LHCN-M2 (cell line): ENCODE measurements at regions not wholly inside any gene's neighbourhood (a gene's known extent, or its start where the extent isn't known, plus 50 kb on each side); places are given as distances from the start of the nearest gene placed in this dataset.
"Not testable (repeated sequence)": the region's sequence is repeated elsewhere in the genome, so short reads cannot be mapped to it uniquely, and the experiment has no call there.

Experiments
- DNase-seq: peaks from one replicate; pipeline ENCODE4 v3.0.0-alpha.2; 2012; ENCODE audit warnings: low read depth

GRCh38 chr1:228824366-228824765 is 89.1 kb downstream of the RHOU start:
- no peak for DNase-seq

DNA sequence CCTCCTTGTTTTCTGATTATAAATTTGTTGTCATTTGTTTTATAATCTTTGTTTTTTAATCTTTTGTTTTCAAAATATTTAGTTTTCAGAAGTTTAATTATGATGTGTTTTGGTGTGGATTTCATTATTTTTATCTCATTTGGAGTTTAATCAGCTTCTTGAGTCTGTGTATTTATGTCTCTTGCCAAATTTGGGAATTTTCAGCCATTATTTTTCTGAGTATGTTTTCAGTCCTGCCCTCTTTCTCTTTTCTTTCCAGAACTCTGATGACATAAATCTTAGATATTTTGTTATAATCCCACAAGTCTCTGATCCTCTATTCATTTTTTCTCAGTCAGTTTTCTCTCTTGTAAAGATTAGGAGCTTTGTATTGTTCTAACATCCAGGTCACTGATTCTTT is 89.8 kb downstream of the RHOU start:
- no peak for DNase-seq

DNA sequence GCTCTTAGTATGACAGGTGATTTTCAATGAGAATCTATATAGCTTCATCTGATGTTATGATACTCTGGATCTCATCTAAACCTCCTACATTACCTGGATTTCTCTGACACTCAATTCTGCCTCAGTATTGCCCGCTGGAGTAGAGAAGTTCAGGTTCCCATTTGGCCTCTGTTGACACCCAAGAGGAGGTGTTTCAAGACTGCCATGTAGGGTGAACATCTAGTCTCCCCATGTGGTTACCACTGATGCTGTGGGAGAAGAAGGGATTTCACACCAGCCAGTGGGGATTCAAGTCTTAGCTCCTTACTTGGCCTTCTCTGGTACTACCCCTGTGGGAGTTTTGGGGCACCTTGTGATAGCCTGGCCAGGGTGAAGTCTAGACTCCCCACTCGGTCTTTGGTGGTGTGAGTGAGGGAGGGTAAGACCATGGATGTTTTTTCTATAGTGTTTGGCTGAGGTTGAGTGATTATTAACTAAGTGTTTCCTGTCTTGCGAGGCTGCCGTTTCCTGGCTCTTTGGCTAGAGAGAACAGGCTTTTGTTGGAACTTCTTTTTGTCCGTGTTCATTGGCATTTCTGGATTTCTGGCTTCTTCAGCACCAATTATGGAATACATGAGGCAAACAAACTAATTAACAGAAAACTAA is 90.7 kb downstream of the RHOU start:
- no peak for DNase-seq

- DNase-seq = no peak
These were observed 91.7 kb downstream of the RHOU start for GRCh38 chr1:228827019-228827418.

DNA sequence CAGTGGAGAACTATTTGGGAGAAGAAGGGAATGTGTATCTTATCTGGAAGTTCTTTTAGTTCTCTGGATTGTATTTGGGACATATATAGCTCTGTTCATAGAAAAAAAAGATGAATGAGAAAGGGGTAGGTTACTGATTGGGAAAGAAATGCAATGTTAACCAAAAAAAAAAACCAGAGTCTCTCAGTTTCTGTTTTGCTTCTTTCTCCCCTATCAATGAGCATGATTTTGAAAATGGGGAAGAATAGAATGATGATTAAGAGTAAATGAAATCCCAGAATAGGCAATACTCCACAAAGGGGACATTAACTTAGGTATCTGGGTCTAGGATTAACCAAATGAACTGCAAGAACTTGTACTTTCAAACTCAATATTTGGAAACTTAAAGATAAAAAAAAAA is 92.9 kb downstream of the RHOU start:
- no peak for DNase-seq

- DNase-seq = no peak
These were observed 95.1 kb downstream of the RHOU start for GRCh38 chr1:228830185-228830953.

DNA sequence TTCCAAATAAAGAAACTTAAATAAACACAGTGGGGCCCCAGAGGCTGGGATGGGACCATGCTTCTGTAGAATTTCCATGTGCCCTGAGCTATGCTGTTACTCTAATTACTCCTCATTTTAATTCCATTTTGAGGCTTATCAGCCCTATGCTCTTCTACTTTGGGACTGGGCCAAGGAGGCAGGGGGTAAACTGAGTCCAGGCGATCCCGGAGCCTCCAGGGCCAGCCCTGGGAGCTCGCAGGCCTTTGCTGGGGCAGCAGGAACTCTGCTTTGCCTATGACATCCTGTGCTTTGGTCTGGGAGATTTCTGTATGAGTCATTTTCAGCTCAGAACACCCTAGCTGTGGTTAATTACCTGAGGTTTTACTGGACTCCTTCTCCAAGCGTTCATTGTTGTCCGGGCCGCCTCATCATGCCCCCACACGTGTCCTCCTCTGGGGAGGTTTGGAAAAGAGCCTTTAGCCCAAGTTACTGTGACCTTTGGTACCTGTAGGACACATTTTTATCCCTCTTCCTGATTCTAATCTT is 95.7 kb downstream of the RHOU start:
- DNase-seq = no peak

DNA sequence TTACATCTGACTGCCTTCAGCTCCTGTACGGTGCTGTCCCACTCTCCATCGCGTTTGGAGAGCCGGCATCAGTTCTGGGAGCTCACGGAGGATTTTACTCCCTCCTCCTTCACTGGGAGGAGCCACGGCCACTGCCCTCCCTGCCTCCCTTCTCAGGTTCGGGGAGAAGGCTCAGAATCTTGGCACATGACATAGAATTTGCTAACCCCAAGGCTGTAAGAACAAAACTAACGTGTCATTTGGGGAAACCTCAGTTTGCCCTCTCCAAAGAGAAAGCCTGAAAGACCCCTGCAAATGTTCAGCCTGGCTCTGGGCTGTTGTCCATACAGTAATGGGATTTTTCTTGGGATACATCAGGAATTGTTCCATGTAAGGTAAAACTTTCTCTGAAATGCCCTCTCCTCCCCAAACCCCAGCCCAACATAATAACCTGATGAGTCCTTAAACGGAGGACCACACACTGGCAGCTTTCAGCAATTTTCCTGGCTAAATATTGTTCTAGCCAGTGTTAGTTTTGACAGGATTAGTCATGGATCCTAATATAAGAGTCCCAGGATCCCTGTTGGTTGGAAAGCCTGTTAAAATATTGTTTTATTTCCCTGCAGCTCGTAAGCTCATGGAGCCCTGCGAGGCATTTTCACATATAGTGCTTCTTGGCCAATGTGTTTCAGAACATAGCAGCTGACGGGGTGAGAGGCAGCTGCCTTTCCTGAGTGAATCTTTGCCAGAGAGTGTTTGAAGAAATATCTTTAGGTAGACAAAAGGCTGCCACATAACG is 98.8 kb downstream of the RHOU start:
- no peak for DNase-seq

- DNase-seq = no peak
These were observed 100.2 kb downstream of the RHOU start for GRCh38 chr1:228835456-228835855.

- no peak for DNase-seq
These were observed 100.6 kb downstream of the RHOU start for GRCh38 chr1:228835911-228836310.

DNA sequence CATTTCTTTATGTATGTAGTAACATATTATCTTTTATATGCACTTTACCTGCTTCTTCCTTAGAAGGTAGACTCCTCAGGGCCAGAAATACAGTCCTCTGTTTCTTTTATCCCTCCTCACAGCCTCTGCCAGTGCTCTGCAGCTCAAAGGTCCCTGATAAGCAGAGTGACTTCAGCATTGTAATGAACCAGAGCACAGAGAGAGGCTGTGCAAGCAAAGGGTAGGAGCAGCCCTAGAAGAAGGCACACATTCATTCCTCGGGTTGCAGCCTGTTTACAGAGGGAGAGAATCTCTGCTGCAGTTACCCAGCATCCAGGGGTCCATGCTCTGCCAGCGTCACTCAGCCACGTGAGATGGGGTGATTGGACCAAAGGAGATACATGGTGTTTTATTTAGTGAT is 101.1 kb downstream of the RHOU start:
- no peak for DNase-seq

DNA sequence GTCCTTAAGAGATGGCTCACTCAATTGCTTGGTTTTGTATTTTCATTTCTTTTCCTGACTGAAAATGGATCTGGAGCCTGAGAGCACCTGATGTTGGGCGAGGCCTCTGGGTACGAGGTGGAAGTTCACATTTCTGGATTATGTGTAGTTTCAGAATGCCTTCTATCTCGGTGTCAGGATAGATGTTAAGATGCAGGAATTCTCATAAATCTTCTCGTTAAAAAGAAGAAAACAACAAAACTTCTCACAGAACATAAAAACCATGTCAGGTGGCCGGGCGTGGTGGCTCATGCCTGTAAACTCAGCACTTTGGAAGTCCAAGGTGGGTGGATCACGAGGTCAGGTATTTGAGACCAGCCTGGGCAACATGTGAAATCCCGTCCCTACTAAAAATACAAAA is 101.8 kb downstream of the RHOU start:
- no peak for DNase-seq

DNA sequence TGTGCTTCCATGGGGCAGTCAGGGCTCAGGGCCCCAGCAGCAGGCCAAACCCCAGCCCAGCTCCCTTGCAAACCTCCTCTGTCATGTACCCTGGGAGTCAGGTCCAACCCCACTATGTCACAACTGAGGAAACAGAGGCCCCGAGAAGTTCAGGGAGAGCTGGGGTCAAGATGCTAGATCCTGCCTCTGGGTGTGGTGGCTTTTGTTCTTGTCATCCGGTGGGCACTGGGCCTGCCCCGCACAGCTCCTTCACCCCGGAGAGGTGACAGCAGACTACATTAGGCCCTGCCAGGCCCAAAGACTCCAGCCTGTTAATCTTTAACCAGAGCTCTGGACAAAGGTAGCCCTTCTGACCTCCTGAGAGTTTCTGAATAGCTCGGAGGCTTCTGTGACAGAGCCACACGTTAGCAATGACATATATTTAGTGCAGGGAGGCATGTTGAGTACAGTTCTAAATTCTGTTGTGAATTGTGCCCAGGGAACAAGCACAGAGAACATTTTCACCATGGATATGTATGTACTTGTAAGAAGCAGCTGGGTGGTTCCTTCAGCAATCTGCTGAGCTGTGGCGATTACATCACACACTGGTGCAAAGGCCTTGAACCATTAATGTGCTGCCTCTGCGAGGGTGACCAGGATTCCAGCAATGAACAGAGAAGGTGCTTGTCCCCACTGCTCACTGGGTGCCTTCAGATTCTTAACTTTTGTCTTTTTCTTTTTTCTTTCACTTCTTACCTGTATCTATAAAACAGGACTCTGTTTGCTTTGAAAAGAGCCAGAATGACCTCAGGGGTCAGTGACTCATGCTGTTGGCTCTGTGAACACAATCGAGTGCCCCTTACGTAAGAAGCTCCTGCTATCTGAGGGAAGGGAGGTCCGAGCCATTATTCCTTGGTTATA is 102.8 kb downstream of the RHOU start:
- DNase-seq = peak; percentile 56

GRCh38 chr1:228838717-228839500 is 103.6 kb downstream of the RHOU start:
- DNase-seq = no peak

GRCh38 chr1:228839656-228840055 is 104.4 kb downstream of the RHOU start:
- DNase-seq = no peak

DNA sequence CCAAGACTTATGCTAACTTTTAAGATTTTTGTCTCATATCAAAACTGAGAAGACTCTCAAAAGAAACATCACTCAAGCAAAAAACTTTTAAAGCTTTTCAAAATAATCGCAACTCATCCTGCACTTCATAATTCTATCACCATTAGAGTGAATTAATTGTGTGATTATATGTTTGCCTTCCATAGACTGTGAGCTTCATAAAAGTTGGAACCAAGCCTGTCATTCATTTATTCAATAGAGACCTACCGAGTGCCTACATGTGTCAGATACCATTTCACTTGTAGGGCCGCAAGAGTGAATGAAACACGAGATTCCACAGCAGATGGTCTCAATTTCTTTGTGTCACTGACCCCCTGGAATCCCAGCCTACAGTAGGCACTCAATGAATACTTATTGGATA is 106.4 kb downstream of the RHOU start:
- no peak for DNase-seq

DNA sequence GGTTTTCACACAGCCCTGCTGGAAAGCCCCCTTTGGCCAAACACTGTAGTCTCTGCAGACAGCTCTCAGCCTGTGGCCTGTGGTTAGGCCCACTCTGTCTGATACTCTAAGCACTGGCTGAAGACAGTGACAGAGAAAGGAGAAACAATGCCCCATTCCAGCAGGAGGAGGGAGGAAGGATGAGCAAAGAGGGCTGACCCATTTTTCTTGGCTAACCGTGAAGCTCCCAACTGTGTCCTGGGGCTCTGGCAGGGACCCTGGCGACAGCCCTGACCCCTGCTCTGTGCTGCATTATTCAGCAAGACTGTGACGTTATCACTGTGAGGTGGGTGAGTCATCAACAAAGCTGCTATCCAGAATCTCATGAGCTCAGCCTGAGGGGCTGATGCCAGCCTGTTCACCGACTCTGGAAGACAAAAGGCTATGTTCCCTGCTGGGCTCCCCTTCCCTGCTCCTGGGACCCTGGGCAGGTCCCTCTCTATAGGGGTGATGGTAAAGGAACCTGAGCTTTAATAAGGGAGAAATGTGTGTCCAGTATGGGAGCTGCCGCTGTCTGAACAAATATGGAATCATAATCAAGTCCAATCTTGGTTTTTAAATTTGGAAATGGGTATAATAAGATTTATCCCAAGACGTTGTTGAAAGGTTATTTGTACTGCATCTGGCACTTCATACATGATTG is 107.0 kb downstream of the RHOU start:
- peak; percentile 14 for DNase-seq

GRCh38 chr1:228845101-228845500 is 109.8 kb downstream of the RHOU start:
- DNase-seq = no peak

DNA sequence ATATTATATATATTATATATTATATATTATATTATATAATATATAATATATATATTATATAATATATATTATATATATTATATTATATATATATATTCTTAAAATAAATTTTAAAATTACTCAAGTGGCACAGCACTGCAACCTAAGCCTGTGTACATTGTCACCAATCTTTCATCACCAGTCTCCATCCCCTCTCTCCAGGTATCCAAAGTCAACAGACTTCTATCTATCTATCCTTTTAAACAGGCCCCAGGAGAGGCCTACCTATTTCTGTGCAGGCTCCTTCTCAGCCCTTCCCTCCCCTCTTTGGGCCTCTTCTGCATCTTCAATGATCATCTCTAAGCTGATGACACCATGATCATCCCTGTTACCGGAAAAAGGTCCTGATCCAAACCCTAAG is 111.7 kb downstream of the RHOU start:
- DNase-seq = no peak

GRCh38 chr1:228847451-228847850 is 112.2 kb downstream of the RHOU start:
- DNase-seq = not testable (repeated sequence)
